Stimulated activated CD4-positive, alpha-beta T cell treated with anti-CD3 and anti-CD28 coated beads, Interleukin-15, amount 100 ng/mL, for 48 hours (primary cell): ENCODE measurements at regions not wholly inside any gene's neighbourhood (a gene's known extent, or its start where the extent isn't known, plus 50 kb on each side); places are given as distances from the start of the nearest gene placed in this dataset.

Experiments
- DNase-seq, 2 donors: peaks; one replicate each; pipeline ENCODE4 v3.0.0-alpha.2; 2020; ENCODE audit warnings: low read depth in 2 of 2

- DNase-seq = no peak
Observed at GRCh38 chr15:69891606-69892005, 206.1 kb downstream of the TLE3 start.

- no peak for DNase-seq
Observed at GRCh38 chr15:69892351-69892750, 205.4 kb downstream of the TLE3 start.

GRCh38 chr15:69893086-69893485 lies 204.6 kb downstream of the TLE3 start:
- DNase-seq = no peak

DNA sequence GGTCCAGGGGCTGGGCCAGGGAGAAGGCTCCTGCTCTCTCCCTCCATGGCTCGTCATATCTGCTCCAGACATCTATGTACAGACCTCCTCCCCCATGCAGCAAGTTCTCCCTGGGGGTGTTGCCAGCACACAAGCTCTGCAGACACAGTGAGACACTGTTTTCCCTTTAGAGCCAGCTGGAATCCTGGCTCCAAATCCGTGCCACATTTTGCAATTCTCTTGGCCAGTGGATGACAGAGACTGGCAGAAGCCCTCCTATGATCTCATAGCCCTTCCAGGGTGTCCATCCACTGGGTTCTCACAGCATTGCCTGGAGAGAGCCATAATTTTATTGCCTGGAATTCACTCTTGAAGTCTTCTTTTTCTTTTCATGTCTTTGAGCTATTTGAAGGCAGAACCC lies 203.9 kb downstream of the TLE3 start:
- no peak for DNase-seq

DNA sequence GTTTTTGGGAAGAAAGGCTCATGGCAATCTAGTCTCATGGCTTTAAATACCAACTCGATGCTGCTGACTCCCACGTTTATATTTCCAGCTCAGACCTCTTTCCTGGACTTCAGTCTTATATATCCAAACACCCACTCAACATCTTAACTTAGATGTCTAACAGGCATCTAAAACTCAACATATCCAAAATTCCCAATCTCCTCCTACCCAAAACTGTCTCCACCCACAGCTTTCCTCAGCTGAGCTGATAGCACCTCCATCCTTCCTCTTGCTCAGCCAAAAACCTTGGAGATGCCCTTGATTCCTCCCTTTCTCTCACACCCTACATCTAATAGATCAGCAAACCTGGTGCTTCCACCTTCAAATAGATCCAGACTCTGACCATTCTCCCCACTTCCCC lies 202.5 kb downstream of the TLE3 start:
- DNase-seq = no peak

DNA sequence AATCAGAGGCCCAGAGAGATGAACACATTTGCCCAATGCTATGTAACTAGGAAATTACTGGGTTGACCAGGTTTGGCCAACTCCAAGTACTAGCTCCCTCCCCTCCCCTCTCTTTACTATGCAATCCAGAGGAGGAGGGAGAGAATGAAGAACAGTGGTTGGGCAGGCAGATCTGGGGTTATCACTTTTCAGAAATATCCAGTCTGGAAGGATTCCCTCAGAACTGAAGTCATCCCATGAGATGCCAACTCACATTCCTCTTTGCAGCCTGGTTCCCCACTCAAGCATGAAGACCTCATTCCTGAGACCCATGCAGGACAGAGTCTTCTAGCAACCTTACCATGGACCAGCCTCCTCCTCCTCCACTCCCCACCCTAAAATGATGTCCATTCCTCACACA lies 201.1 kb downstream of the TLE3 start:
- DNase-seq = no peak

GRCh38 chr15:69897061-69897460 lies 200.7 kb downstream of the TLE3 start:
- no peak for DNase-seq

DNA sequence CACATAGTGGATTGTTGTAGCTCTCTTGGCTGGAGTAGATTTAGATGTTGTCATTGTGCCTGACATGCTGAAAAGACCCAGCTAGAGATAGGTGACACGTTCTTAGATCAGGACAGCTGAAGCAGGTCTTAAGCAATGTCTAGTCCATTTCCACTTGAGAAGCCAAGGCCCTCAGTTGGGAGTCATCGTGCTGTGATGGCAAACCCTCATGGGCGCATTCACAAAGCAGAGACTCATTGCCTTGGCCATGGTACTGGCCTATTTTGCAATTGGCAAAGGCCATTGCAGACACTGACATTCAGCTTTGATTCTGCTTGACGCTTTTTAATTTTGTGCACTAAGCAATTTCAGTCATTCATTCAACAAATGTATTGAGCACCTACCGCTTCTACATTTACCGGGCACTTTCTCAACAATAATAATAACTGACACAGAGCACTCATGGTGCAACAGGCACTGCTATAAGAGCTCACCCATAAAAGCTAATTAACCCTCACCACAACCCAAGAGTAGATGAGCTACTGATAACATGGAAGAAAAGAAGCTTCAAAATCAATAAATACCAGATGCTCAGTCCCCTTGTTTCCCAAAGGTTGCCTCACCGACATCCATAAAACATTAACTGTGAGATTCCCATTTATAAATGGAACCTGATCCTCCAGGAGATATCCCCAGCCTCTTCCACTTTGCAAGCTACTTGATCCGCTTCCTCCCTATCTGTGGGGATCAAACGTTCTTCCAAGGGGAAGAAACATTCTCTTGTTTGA lies 200.1 kb downstream of the TLE3 start:
- no peak for DNase-seq

- DNase-seq = no peak
Observed at GRCh38 chr15:69898243-69898642, 199.5 kb downstream of the TLE3 start.

DNA sequence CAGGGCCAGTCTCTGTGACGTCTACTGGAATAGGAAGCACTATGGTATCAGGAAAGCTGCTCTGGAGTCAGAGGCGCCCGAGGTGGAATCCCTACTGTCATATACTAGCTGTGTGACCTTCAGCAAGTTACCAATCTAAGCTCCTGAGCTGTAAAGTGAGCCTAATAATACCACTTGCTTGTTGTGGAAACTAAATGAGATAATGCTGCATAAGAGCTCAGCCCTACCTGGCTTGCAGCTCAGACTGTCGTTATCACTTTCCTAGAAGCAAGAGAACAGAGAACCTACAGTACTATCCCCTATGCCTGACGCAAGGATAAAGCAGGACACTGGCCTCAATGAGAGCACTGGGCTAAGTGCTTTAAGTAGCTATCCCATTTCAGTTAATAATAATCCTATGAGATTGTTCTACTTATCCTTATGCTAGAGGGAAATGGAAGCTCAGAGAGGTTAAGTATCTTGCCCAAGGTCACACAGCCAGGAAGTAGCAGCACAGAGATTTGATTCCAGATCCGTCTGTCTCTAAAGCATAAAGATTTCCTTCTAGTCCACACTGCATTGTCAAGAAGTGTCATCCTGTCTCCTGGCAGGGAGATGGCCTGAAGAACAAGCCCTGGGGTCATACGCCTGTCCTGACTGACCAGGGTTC lies 195.2 kb downstream of the TLE3 start:
- DNase-seq = no peak

- DNase-seq = no peak
Observed at GRCh38 chr15:69903470-69904469, 193.9 kb downstream of the TLE3 start.

- no peak for DNase-seq
Observed at GRCh38 chr15:69906256-69907185, 191.2 kb downstream of the TLE3 start.

DNA sequence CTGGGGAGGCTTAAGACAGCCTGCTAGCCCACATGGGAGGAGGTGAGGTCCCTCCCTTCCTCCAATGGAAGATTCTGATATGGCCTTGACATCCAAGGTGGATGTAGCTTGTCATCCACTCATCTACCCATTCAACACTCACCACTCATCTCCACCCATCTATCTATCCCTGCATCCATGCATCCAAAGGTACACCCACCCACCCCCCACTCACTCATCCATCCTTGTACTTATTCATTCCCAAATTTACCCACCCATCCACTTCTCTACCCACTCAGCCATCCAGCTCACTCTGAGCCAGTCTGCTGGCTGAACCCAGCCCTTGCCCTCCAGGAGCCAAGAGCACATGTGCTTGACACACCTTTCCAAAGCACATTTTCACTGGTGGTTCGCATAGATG lies 189.7 kb downstream of the TLE3 start:
- no peak for DNase-seq

DNA sequence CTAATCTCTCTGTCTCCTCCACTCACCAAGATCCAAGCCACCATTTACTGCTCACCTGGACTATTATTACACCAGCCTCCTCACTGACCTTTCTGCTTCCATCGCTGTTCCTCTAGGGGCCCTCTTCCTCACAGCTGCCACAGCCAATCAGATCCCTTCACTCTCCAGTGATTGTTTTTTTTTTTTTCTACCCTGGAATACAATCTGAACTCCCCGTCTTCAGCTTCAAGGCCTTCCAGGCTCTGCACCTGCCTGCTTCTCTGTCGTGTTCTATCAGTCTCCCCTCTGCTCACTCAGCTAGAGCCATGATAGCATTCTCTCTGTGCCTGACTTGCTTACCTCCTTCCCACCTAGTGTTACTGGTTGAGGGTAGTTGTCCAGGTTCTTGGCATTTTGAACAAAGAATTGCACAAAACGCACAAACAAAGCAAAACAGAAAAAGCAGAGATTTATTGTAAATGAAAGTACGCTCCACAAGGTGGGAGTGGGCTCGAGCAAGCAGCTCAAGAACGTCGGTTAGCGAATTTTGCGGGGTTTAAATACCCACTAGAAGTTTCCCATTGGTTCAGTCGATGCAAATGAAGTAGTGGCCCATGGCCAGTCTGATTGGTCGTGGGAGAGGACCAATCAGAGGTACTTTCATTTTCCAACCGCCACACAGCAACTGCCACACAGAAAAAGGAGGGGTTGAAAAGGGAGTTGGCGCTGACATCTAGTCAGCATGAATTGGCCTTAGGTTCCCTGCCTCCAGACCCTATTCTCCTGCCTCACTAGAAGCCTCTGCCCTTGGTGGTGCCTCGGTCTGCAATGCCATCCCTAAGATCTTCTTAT lies 188.9 kb downstream of the TLE3 start:
- DNase-seq = no peak

DNA sequence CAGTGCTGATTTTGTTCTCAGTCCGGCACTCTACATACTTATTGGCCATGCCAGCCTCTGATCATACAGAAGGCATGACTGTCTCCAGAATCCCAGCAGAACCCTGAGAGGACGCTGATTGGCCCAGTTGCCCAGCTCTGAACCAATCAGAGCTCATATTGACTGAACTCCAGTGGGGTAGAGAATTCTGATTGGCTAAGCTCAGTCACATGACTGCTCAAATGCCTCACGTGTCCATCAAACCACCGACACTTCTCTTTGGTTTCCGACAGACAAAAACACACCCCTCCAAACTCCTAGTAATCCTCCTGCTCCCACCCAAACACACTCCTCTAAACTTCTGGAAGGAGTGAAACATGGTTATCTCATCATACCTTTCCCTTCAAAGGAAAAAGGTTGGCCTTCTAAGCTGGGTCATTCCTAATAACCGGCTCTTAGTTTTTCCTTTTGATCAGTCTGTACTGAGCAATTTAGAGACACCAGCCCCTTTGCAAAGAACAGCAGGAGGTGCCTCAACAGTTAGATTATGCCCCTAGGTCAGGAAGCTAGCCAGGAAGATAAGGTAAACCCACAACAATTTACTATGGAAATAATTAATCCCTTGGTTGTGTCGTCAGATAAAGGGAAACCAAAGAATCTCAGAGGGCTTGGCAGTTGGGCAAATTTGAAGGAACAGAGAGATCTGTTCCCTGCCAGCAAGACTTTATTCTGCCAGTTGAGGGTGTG lies 187.8 kb downstream of the TLE3 start:
- DNase-seq = no peak

DNA sequence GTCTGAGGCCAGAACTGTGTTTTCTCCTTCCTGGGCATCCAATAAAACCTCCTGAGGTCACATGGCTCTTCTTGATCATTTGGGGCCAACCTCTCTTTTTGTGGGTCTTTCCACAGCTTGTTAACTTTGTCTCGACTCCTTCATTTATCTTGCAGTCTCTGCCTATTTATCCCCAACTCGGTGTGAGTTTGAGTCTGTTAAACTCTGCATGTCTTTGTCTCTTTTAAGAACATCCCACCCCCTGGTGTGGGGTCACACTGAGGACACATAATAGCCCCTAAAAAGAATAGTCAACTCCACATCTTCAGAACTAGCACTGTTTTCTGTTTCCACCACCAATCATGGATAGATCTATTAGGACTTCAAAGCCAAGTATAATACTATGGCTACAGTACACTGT lies 187.2 kb downstream of the TLE3 start:
- DNase-seq = no peak

- no peak for DNase-seq
Observed at GRCh38 chr15:69912116-69912515, 185.6 kb downstream of the TLE3 start.

DNA sequence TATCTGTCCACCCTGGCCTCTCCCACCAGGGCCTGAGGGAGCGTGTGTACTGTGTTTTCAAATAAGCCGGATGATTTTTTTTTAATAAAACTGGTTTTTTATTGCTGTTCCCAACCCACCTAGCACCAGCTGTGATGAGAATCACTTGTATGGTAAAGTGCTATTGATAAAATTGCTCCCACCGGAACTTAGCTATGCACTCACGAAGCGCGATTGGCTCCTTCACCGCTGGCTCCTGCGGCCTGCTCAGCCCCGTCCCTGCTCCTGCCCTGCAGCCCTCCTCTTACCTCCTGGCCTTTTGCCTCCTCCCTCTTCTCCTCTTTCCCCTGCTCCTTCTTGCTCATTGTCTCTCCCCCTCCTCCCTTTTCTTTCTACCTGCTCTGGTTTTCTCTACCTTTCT lies 183.7 kb downstream of the TLE3 start:
- no peak for DNase-seq

DNA sequence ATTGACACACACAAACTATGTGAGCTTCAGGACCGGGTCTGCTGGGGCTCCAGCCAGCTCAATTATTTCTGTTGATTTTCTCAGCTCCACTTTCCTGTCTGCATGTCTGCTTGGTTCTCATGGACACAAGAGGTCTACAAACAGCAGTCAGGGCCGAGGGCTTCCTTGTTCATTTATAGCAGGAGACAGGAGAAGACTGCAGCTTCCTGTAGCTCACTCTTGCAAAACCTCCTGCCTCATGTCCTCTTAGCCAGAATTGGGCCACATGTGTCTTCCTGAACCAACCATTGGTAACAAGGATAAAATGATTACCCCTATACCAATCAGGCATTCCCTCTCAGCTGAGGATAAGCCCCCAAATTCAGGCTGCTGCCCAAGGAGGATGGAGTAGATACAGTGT lies 182.8 kb downstream of the TLE3 start:
- no peak for DNase-seq
